LNCaP clone FGC (cell line): ENCODE measurements at regions not wholly inside any gene's neighbourhood (a gene's known extent, or its start where the extent isn't known, plus 50 kb on each side); places are given as distances from the start of the nearest gene placed in this dataset.

Experiments used
- DNase-seq: peaks from one replicate; pipeline ENCODE4 v3.0.0-alpha.2; 2011; ENCODE audit warnings: low read depth
- H3K4me3 ChIP-seq: 2 replicates; pipeline ENCODE4 v1.5.1; 2011; ENCODE audit warnings: mild to moderate bottlenecking, low read depth, low read length, control low read depth
- CTCF ChIP-seq: IDR thresholded peaks from 2 replicates; pipeline ENCODE4 v1.5.1; 2012; ENCODE audit warnings: mild to moderate bottlenecking; ENCODE audit not compliant: control insufficient read depth, insufficient read depth; ENCODE audit errors: extremely low read depth

- H3K4me3 ChIP-seq: no peak overlapping the region
- TF ChIP-seq CTCF: no peak
- no peak for DNase-seq
Measured at GRCh38 chr15:94887391-94887790, 656.0 kb downstream of the MCTP2 start.

DNA sequence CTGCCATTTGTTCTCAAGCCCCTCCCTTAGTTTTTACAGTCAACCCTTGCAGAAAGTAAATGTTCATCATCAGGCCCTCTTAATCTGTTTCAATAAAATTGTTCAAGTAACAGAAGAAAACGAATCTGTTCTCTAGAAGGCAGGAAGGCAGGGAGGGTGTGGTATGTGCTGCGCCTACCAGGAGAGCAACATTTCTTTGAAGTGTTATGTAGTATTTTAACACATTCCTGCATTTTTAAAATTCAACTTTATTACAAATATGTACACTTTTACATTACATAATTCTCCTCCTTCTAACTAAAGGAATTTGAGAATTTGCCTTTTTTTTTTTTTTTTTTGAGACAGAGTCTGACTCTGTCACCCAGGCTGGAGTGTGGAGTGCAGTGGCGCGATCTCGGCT lies 657.8 kb downstream of the MCTP2 start:
- no peak for DNase-seq
- H3K4me3 ChIP-seq: no peak overlapping the region
- TF ChIP-seq CTCF: no peak

GRCh38 chr15:94893091-94893490 lies 661.7 kb downstream of the MCTP2 start:
- H3K4me3 ChIP-seq: no peak overlapping the region
- no peak for DNase-seq
- no peak for TF ChIP-seq CTCF

GRCh38 chr15:94894056-94894455 lies 662.7 kb downstream of the MCTP2 start:
- TF ChIP-seq CTCF: no peak
- H3K4me3 ChIP-seq: no peak overlapping the region
- no peak for DNase-seq

DNA sequence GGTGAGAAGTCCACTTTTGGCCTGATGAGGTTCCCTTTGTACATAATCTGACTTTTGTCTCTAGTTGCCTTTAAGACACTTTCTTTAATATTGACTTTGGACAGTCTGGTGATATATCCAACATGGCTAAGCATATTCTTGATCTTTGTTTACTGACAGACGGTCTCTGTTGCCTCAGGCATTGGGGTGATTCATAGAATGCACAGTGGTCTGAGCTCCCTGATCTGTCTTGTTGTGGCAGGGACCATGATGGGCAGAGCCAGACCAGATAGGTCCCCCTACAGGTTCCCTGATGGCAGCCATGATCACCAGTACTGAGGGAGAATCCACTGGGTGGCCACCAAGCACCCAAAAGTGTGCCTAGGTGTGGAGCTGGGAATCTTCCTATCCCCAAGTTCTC lies 678.1 kb downstream of the MCTP2 start:
- TF ChIP-seq CTCF: no peak
- H3K4me3 ChIP-seq: no peak overlapping the region
- DNase-seq: no peak

DNA sequence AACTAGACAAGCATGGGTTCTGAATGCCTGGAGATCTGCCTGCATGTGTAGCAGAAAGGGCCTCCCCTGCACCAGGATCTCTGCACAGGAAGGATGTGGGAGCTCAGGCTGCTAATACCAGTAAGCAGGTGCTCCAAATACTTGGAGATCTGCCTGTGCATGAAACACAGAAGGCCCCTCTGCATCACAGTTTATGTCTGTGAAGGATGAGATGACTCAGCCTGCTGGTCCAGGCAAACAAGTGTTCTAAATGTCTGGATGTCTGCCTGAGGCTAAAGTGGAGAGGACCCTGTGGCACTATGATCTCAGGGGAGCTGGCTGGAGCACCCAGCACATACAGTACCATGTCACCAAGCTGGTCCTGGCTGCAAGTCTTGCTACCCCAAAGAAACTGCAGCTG lies 678.8 kb downstream of the MCTP2 start:
- no peak overlapping the region for H3K4me3 ChIP-seq
- DNase-seq: no peak
- no peak for TF ChIP-seq CTCF

DNA sequence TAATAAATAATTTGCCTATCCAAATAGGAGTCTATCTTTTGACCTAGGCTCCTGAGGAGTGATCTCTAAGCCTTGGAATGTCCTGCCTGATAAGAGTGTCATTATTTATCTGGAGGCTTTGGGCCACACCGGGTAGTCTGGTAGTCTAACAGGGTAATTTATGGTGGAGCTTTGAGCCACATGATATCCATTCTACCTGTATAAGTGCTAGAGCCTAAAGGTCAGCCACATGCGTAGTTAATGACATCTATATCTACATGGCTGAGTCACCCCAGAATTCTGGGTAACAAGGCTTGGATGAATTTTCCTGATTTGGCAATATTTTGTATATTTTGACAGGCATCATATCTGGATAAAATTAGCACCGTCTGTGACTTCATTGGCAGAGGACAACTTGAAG lies 681.4 kb downstream of the MCTP2 start:
- no peak for TF ChIP-seq CTCF

More for the DNA sequence above, 681.4 kb downstream of the MCTP2 start:
- no peak overlapping the region for H3K4me3 ChIP-seq
- no peak for DNase-seq
